ENCODE measurements at regions not wholly inside any gene's neighbourhood (a gene's known extent, or its start where the extent isn't known, plus 50 kb on each side); places are given as distances from the start of the nearest gene placed in this dataset.

- intact Hi-C loops (cut with DNase I): no loop called here
- DNase-seq: peak in 3 of 42 donors; percentile 2 to 36 (median 32)
Measured at GRCh38 chr1:4056989-4057388, 156.9 kb upstream of the C1orf174 start.

GRCh38 chr1:4057603-4058002 is 157.5 kb upstream of the C1orf174 start:
- intact Hi-C loops (cut with DNase I): no loop called here
- peak in 3 of 42 donors; percentile 6 to 20 (median 14) for DNase-seq

- intact Hi-C loops (cut with DNase I): no loop called here
- peak in 3 of 42 donors; percentile 22 to 29 (median 27) for DNase-seq
Measured at GRCh38 chr1:4058122-4058521, 158.1 kb upstream of the C1orf174 start.

GRCh38 chr1:4058706-4059105 is 158.6 kb upstream of the C1orf174 start:
- intact Hi-C loops (cut with DNase I): no loop called here
- DNase-seq: peak in 2 of 42 donors; percentile 5 to 17

- DNase-seq: peak in 3 of 42 donors; percentile 8 to 22 (median 11)
- intact Hi-C loops (cut with DNase I): no loop called here
Measured at GRCh38 chr1:4059270-4059669, 159.2 kb upstream of the C1orf174 start.

DNA sequence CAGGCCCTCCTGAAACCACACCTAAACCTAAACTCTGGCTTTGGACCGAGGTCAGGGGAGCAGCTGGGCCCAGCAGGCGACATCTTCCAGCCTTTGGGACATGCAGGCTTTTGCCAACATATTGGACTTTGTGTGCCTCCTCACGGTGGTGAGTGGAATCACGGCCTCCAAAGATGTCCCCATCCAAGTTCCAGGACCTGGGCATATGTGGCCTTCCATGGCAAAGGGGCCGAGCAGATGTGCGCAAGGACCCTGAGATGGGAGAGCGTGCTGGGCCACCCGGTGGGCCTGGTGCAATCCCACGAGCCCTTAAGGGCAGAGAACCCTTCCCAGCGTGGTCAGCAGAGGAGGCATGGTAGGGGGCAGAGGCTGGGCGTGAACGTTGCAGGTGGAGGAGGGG is 160.8 kb upstream of the C1orf174 start:
- peak in 1 of 42 donors; percentile 37 for DNase-seq
- intact Hi-C loops (cut with DNase I): no loop called here

DNA sequence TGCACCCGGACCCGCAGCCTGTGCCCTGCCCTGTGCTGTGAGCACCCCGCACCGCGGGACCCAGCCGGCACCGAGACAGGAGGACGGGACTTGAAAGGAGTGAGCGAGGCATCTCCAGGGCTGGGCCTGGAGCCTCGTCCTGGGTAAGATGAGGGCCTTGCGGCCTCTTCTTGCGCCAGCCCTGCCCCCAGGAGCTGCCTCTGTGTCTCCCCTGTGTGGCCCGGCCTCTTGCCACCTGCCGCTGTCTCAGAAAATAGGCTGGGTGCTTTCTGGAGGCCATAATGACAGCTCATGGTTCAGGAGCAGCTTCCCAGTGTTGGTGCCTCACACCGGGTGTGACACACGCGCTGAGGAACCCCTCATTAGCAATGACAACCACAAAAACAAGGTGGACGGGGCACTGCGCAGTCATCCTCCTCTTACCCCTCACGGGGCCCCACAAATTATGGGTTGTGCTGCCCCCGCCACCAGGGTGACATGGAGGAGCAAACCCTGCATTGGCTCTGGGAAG is 161.5 kb upstream of the C1orf174 start:
- intact Hi-C loops (cut with DNase I): no loop called here
- peak in 2 of 42 donors; percentile 11 to 27 for DNase-seq

GRCh38 chr1:4062041-4062440 is 162.0 kb upstream of the C1orf174 start:
- peak in 2 of 42 donors; percentile 29 to 31 for DNase-seq
- intact Hi-C loops (cut with DNase I): no loop called here

GRCh38 chr1:4062560-4062959 is 162.5 kb upstream of the C1orf174 start:
- intact Hi-C loops (cut with DNase I): no loop called here
- DNase-seq: peak in 2 of 42 donors; percentile 12 to 27

DNA sequence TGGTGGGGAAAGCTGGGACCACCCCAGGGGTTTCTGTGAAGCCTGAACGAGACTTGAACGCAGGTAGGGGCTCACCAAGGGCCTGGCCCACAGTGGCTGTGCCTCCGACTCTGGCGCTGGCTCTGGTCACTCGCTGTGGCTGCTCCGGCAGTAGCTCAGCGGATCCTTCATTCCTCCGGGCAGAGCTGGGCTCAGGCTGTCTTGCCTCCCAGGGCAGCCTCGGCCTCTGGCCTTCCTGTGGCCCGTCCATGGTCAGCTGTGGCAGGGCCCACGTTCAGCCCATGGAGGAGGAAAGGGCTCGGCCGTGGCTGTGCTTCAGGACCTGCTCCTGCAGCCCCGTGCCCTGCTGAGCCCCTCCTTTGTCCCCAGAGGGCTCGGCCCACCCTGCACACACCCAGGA is 162.9 kb upstream of the C1orf174 start:
- peak in 4 of 42 donors; percentile 9 to 32 (median 18) for DNase-seq
- intact Hi-C loops (cut with DNase I): no loop called here

GRCh38 chr1:4063516-4063915 is 163.4 kb upstream of the C1orf174 start:
- peak in 2 of 42 donors; percentile 14 to 15 for DNase-seq
- intact Hi-C loops (cut with DNase I): no loop called here

- no peak for DNase-seq
- intact Hi-C loops (cut with DNase I): no loop called here
Measured at GRCh38 chr1:4064150-4064889, 164.2 kb upstream of the C1orf174 start.

DNA sequence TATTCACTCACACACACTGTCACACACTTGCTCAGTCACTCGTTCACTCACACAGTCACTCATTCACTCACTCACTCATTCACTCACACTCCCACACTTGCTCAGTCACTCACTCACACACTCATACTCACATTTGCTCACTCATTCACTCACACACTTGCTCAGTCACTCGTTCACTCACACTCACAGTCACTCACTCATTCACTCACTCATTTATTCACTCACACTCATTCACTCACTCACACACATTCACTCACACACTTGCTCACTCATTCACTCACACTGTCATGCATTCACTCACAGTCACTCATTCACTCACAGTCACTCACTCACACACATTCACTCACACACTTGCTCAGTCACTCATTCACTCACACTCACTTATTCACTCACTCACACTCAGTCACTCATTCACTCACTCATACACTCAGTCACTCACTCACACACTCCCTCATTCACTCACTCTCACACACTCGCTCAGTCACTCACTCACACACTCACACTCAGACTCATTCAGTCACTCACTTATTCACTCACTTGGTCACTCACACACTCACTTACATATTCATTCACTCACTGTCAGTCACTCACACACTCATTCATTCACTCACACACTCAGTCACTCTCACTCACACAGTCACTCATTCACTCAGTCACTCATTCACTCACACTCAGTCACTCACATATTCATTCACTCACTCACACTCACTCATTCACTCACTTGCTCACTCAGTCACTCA is 167.0 kb upstream of the C1orf174 start:
- DNase-seq: no peak
- intact Hi-C loops (cut with DNase I): no loop called here

GRCh38 chr1:4068076-4068475 is 168.0 kb upstream of the C1orf174 start:
- DNase-seq: peak in 4 of 42 donors; percentile 3 to 25 (median 18)
- intact Hi-C loops (cut with DNase I): no loop called here

DNA sequence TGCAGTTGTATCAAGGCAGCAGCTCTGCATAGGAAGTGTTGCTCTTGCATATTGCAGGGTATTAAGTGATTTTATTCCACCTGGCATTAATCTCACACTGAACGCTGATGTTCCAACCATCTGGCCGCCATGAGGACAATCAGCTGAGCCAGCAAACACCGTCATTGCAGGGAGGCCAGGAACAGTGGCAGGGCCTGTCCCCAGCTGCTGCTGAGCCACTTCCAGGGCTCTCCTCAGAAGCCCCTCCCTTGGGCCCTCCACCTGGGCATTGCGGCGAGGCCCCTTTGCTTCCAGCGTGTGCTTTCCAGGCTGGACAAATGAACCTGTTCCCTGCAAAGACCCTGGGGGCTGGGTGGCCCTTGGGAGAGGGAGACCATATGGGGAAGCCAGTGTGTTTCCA is 171.6 kb upstream of the C1orf174 start:
- DNase-seq: peak in 4 of 42 donors; percentile 5 to 38 (median 17)
- intact Hi-C loops (cut with DNase I): no loop called here

DNA sequence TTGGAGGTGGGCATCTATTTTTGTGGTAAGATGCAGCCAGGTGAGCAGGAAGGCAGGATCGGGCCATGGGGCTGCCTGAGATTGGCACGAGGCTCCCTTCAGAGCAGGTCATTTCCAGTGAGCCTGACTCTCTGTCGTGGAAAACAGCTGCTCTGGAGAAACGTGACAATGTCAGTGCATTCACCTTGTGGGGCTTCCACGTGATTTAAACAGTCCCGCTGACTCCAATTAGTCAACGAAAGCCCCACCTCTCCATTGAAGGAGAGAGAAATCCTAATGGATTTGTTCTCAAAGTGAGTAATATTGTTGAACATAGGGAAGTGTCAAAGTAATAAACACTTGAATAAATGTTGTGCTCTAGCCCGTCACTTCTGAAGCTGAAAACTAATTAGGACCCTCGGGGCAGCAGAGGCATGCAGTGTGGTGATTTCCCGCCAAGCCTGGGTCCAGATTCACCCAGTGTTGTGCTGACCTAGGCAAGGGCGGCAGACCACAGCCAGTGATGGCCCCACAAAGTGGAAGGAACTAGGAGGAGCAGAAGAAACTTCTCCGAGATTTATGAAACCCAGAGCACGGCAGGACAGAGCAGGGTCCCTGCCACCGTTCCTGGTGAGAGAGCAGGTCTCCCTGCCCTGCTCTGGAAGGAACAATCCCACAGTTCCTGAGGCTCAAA is 172.5 kb upstream of the C1orf174 start:
- intact Hi-C loops (cut with DNase I): no loop called here

DNA sequence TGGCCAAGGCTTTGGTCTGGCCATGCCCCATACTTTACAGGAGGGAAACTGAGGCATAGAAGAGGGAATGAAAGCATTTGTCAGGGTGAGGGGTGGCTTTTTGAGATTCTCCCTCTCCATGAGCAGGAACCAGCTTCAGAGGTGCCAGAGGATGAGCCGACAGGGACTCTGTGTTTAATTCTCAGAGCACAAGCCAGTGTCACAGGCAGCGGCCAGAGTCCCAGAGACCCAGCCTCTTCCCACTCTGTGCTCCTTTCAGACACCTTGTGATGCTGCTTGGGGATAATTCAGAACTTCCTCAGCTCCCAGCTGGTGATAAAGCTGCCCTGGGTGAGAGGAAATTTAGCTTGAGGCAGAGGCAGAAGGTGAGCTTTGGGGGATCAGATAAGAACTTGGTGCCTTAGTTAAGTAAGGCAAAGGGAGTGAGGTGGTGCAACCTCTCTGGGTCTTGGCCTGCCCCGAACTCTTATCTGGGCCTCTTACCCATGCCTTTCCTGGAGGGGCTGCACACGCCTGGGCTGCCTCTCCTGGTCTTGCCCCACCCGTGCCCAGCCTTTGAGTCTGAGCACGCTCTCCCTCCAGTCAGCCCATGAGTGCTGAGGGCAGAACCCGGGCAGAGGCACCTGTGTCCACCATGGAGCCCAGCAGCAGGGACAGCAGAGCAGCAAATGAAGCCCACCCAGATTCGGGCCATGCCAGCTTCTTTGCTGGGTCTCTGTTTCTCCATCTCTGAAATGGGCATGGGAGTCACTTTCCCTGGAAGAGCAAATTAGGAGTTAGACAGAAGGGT is 175.6 kb upstream of the C1orf174 start:
- intact Hi-C loops (cut with DNase I): no loop called here
- peak in 4 of 42 donors; percentile 4 to 25 (median 15) for DNase-seq

More for the DNA sequence above, 172.5 kb upstream of the C1orf174 start:
- DNase-seq: peak in 3 of 42 donors; percentile 2 to 35 (median 11)

DNA sequence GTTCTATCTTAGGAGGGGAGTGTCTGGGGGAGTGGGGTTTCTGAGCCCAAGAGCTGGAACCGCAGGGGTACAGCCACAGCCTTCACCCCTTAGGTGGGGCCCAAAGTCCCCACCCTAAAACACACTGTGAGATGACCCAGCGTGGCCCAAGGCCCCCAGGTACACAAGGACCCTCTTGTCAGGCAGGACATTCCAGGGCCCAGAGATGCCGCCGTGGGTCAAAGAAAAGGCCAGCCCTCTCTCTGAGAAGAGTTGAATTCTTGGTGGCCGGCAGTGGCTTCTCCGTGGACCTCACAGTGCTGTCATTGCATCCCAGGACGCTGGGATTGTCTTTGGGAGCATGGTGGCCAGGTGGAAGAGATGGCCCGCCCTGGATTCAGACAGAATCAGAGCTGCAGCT is 176.3 kb upstream of the C1orf174 start:
- intact Hi-C loops (cut with DNase I): no loop called here
- peak in 3 of 42 donors; percentile 2 to 26 (median 11) for DNase-seq

Data from head of caudate nucleus (tissue), 42 donors.